HFF-Myc (cell line): ENCODE measurements at regions not wholly inside any gene's neighbourhood (a gene's known extent, or its start where the extent isn't known, plus 50 kb on each side); places are given as distances from the start of the nearest gene placed in this dataset.
"Not testable (repeated sequence)": the region's sequence is repeated elsewhere in the genome, so short reads cannot be mapped to it uniquely, and the experiment has no call there.

Source experiments
- DNase-seq: peaks from one replicate; pipeline ENCODE4 v3.0.0-alpha.2; 2011; ENCODE audit warnings: low read depth; ENCODE audit errors: extremely low read depth
- H3K4me3 ChIP-seq: replicated peaks from 2 replicates; pipeline ENCODE4 v1.5.1; 2011; ENCODE audit warnings: low read depth, mild to moderate bottlenecking, control low read depth, low read length
- CTCF ChIP-seq: IDR thresholded peaks from 2 replicates; pipeline ENCODE4 v1.5.1; 2012; ENCODE audit warnings: mild to moderate bottlenecking, low read depth, low read length, control low read depth; ENCODE audit errors: missing control alignments

DNA sequence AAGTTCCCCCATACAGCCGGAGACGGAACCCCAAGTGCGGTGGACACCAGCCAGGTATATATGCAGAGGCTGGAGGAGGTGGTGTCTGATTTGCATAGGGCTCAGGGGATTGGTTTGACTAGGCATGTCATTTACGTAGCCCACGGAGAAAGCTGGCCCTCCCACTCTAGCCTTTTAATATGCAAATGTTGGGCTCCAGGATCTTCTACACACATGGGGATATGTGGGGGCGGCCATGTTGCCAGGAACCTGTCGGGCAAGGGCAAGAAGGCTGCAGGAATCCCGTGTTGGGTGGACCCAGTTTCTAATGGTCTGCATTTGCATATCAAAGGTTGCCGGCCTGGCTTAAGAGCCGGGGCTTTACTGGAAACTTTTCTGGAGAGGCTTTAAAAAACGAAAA is 57.4 kb downstream of the FTHL17 start:
- DNase-seq, H3K4me3 ChIP-seq: not testable (repeated sequence)

- no peak for TF ChIP-seq CTCF
- no peak for DNase-seq
- no peak overlapping the region for H3K4me3 ChIP-seq
Measured at GRCh38 chrX:31012509-31013025, 59.3 kb downstream of the FTHL17 start.

DNA sequence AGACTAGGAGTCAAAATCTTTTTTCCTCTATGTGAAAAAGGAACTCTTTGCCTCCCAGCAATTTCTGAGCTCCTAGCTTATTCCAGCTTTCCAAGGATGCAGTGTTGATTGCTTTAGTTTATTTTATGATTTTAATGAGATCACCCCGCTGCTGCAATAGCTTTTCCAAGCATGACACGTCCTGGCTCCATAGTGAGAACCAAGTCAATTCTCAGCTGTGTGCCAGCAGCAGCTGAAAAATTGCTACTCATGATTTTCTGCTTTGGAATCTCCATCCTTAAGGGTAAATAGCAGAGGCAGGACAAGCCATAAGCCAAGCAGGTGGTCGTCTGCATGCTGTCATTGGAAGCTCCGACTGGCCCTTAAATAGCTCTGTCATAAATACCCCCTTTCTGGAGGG is 64.5 kb downstream of the FTHL17 start:
- H3K4me3 ChIP-seq: no peak overlapping the region
- no peak for DNase-seq
- no peak for TF ChIP-seq CTCF

- no peak for DNase-seq
- H3K4me3 ChIP-seq: no peak overlapping the region
- TF ChIP-seq CTCF: no peak
Measured at GRCh38 chrX:31006027-31006426, 65.8 kb downstream of the FTHL17 start.

- H3K4me3 ChIP-seq: no peak overlapping the region
- no peak for TF ChIP-seq CTCF
- DNase-seq: no peak
Measured at GRCh38 chrX:30997411-30997810, 74.4 kb downstream of the FTHL17 start.

- DNase-seq: no peak
- H3K4me3 ChIP-seq: no peak overlapping the region
- no peak for TF ChIP-seq CTCF
Measured at GRCh38 chrX:30995705-30996104, 76.1 kb downstream of the FTHL17 start.

GRCh38 chrX:30995060-30995700 is 76.7 kb downstream of the FTHL17 start:
- no peak for TF ChIP-seq CTCF
- DNase-seq: no peak
- no peak overlapping the region for H3K4me3 ChIP-seq

- DNase-seq, H3K4me3 ChIP-seq: not testable (repeated sequence)
Measured at GRCh38 chrX:30994018-30994417, 77.8 kb downstream of the FTHL17 start.
